SK-N-SH (cell line): ENCODE measurements at regions not wholly inside any gene's neighbourhood (a gene's known extent, or its start where the extent isn't known, plus 50 kb on each side); places are given as distances from the start of the nearest gene placed in this dataset.
"Not testable (repeated sequence)": the region's sequence is repeated elsewhere in the genome, so short reads cannot be mapped to it uniquely, and the experiment has no call there.

Source experiments
- FOXM1 ChIP-seq: IDR thresholded peaks from 2 replicates; pipeline ENCODE4 v1.4.0; 2012; ENCODE audit warnings: low read depth, mild to moderate bottlenecking
- MAX ChIP-seq: IDR thresholded peaks from 2 replicates; pipeline ENCODE4 v1.4.0; 2012; ENCODE audit warnings: low read depth
- PBX3 ChIP-seq: IDR thresholded peaks from 2 replicates; pipeline ENCODE4; 2012
- POLR2AphosphoS5 ChIP-seq: IDR thresholded peaks from 2 replicates; pipeline ENCODE4 v1.6.1; 2012; ENCODE audit warnings: low read depth, low read length
- SIN3A ChIP-seq: IDR thresholded peaks from 2 replicates; pipeline ENCODE4 v1.6.1; 2012; ENCODE audit warnings: low read depth, mild to moderate bottlenecking, low read length, moderate library complexity, borderline replicate concordance
- SMC3 ChIP-seq: IDR thresholded peaks from 2 replicates; pipeline ENCODE4 v1.6.1; 2012; ENCODE audit warnings: low read depth, low read length, improper control_type of control experiment
- TAF1 ChIP-seq: IDR thresholded peaks from 2 replicates; pipeline ENCODE4 v1.6.1; 2012; ENCODE audit warnings: low read depth, mild to moderate bottlenecking, low read length, moderate library complexity, borderline replicate concordance
- TEAD4 ChIP-seq: IDR thresholded peaks from 2 replicates; pipeline ENCODE4 v1.4.0; 2012; ENCODE audit warnings: mild to moderate bottlenecking, borderline replicate concordance; ENCODE audit not compliant: insufficient read depth
- YY1 ChIP-seq: IDR thresholded peaks from 2 replicates; pipeline ENCODE4 v1.4.0; 2012; ENCODE audit warnings: low read depth, mild to moderate bottlenecking
- TF ChIP-seq, protein P1 (sequence below): fragments of 200-600 bp; sonication (generic); IDR thresholded peaks from 2 replicates; pipeline ENCODE4 v1.6.1; 2017; ENCODE audit warnings: antibody characterized with exemption, mild to moderate bottlenecking, moderate library complexity
- TF ChIP-seq, protein P2 (sequence below): IDR thresholded peaks from 2 replicates; pipeline ENCODE4 v1.4.0; 2012; ENCODE audit warnings: low read depth, borderline replicate concordance
- TF ChIP-seq, protein P3 (sequence below): IDR thresholded peaks from 2 replicates; pipeline ENCODE4 v1.6.1; 2012; ENCODE audit warnings: mild to moderate bottlenecking, low read depth, low read length, moderate library complexity

GRCh38 chr2:104979786-104980185, 58.1 kb upstream of the MRPS9 start:
- TF ChIP-seq, protein P1, sequence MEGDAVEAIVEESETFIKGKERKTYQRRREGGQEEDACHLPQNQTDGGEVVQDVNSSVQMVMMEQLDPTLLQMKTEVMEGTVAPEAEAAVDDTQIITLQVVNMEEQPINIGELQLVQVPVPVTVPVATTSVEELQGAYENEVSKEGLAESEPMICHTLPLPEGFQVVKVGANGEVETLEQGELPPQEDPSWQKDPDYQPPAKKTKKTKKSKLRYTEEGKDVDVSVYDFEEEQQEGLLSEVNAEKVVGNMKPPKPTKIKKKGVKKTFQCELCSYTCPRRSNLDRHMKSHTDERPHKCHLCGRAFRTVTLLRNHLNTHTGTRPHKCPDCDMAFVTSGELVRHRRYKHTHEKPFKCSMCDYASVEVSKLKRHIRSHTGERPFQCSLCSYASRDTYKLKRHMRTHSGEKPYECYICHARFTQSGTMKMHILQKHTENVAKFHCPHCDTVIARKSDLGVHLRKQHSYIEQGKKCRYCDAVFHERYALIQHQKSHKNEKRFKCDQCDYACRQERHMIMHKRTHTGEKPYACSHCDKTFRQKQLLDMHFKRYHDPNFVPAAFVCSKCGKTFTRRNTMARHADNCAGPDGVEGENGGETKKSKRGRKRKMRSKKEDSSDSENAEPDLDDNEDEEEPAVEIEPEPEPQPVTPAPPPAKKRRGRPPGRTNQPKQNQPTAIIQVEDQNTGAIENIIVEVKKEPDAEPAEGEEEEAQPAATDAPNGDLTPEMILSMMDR: not testable (repeated sequence)
- TF ChIP-seq FOXM1, POLR2AphosphoS5, TAF1, TEAD4, MAX, SIN3A, YY1, PBX3, SMC3: not testable (repeated sequence)
- TF ChIP-seq, protein P2, sequence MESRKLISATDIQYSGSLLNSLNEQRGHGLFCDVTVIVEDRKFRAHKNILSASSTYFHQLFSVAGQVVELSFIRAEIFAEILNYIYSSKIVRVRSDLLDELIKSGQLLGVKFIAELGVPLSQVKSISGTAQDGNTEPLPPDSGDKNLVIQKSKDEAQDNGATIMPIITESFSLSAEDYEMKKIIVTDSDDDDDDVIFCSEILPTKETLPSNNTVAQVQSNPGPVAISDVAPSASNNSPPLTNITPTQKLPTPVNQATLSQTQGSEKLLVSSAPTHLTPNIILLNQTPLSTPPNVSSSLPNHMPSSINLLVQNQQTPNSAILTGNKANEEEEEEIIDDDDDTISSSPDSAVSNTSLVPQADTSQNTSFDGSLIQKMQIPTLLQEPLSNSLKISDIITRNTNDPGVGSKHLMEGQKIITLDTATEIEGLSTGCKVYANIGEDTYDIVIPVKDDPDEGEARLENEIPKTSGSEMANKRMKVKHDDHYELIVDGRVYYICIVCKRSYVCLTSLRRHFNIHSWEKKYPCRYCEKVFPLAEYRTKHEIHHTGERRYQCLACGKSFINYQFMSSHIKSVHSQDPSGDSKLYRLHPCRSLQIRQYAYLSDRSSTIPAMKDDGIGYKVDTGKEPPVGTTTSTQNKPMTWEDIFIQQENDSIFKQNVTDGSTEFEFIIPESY: not testable (repeated sequence)
- TF ChIP-seq, protein P3, sequence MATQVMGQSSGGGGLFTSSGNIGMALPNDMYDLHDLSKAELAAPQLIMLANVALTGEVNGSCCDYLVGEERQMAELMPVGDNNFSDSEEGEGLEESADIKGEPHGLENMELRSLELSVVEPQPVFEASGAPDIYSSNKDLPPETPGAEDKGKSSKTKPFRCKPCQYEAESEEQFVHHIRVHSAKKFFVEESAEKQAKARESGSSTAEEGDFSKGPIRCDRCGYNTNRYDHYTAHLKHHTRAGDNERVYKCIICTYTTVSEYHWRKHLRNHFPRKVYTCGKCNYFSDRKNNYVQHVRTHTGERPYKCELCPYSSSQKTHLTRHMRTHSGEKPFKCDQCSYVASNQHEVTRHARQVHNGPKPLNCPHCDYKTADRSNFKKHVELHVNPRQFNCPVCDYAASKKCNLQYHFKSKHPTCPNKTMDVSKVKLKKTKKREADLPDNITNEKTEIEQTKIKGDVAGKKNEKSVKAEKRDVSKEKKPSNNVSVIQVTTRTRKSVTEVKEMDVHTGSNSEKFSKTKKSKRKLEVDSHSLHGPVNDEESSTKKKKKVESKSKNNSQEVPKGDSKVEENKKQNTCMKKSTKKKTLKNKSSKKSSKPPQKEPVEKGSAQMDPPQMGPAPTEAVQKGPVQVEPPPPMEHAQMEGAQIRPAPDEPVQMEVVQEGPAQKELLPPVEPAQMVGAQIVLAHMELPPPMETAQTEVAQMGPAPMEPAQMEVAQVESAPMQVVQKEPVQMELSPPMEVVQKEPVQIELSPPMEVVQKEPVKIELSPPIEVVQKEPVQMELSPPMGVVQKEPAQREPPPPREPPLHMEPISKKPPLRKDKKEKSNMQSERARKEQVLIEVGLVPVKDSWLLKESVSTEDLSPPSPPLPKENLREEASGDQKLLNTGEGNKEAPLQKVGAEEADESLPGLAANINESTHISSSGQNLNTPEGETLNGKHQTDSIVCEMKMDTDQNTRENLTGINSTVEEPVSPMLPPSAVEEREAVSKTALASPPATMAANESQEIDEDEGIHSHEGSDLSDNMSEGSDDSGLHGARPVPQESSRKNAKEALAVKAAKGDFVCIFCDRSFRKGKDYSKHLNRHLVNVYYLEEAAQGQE: not testable (repeated sequence)
